22Rv1 (cell line): ENCODE measurements at regions not wholly inside any gene's neighbourhood (a gene's known extent, or its start where the extent isn't known, plus 50 kb on each side); places are given as distances from the start of the nearest gene placed in this dataset.

Experiments used
- H3K27ac ChIP-seq: fragments of 450-650 bp; 2 replicates; pipeline ENCODE4 v1.5.1; 2017
- ZFX ChIP-seq: fragments of 450-650 bp; IDR thresholded peaks from 2 replicates; pipeline ENCODE4 v1.6.1; 2017; ENCODE audit warnings: antibody characterized with exemption, borderline replicate concordance
- TF ChIP-seq, protein P1 (sequence below): fragments of 450-650 bp; IDR thresholded peaks from 2 replicates; pipeline ENCODE4 v1.5.1; 2017; ENCODE audit warnings: mild to moderate bottlenecking

DNA sequence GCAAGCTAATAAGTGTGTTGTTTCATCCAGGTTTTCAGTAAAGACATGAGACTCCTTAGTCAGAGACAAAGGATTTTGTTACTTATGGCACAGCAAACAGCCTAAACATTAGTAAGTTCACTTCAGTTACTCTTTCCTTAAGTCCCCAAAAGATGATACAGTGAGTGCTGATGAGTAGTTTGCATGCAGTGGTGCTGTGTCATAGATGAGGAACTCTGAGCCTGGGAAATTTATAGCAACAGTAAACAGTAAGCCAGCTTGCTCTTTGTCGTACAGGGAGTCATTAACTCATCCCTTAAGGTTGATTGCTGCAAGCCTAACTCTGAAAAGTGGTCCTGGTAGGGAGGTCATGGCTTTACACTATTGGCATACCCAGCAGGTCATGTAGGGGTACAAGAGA lies 208.6 kb upstream of the OR4E1 start:
- no peak for TF ChIP-seq ZFX
- TF ChIP-seq, protein P1, sequence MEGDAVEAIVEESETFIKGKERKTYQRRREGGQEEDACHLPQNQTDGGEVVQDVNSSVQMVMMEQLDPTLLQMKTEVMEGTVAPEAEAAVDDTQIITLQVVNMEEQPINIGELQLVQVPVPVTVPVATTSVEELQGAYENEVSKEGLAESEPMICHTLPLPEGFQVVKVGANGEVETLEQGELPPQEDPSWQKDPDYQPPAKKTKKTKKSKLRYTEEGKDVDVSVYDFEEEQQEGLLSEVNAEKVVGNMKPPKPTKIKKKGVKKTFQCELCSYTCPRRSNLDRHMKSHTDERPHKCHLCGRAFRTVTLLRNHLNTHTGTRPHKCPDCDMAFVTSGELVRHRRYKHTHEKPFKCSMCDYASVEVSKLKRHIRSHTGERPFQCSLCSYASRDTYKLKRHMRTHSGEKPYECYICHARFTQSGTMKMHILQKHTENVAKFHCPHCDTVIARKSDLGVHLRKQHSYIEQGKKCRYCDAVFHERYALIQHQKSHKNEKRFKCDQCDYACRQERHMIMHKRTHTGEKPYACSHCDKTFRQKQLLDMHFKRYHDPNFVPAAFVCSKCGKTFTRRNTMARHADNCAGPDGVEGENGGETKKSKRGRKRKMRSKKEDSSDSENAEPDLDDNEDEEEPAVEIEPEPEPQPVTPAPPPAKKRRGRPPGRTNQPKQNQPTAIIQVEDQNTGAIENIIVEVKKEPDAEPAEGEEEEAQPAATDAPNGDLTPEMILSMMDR = no peak
- no peak overlapping the region for H3K27ac ChIP-seq

DNA sequence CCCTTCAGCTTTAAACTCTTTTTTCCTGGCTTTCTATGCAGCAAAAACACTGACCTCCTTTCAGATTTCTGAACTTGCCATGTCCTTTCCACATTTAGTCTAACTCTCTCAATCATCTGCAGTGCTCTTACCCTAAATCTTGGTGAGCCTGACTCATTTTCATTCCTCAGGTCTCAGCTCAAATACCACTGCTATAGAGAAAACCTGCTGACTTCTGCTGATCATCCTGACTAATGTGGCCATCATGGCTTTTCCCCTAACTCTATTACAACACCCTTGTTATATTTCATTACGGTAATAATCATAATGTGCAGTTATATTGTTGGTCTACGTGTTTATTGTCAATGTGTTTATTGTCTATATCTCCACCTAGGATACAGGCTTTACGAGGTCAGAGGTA lies 207.3 kb upstream of the OR4E1 start:
- no peak for TF ChIP-seq ZFX
- TF ChIP-seq, protein P1 = no peak
- H3K27ac ChIP-seq = no peak overlapping the region

DNA sequence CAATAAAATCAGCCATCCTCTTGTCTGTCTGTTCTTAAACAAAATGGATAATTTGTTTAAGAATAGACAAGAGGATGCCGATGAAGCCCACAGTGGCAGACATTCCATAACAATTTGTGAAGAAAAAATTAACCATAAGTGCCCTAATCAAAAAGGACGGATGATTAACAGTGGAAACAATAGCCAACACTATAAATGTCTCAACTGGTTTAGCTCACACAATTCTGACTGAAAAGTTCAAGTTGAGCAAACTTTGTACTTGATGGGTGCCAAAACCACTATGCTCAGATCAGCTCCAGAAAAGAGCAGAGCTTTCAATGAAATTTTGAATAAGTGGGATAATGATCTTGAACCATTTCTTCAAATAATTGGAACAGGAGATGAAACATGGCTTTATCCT lies 202.2 kb upstream of the OR4E1 start:
- TF ChIP-seq, protein P1 = no peak
- TF ChIP-seq ZFX = no peak

DNA sequence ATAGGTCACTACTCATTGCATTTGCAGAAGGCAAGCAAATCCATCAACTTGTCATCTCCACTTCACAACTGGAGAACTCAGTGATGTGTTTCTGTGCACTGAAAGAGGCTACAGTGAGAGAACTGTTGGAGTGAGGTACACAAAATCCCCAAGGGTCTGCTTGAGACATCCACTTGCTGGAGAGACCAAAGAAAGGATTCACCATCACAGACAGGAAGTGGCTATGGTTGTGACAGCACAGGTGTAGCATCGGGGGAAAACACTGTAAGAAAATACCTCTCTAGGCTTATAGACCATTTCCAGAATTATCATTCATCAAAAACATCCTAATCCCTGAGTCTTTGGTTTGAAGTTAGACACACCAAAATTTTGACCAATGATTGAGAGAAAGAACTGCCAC lies 201.3 kb upstream of the OR4E1 start:
- no peak overlapping the region for H3K27ac ChIP-seq
- TF ChIP-seq ZFX = no peak
- TF ChIP-seq, protein P1 = no peak

More for the DNA sequence above, 202.2 kb upstream of the OR4E1 start:
- no peak overlapping the region for H3K27ac ChIP-seq

DNA sequence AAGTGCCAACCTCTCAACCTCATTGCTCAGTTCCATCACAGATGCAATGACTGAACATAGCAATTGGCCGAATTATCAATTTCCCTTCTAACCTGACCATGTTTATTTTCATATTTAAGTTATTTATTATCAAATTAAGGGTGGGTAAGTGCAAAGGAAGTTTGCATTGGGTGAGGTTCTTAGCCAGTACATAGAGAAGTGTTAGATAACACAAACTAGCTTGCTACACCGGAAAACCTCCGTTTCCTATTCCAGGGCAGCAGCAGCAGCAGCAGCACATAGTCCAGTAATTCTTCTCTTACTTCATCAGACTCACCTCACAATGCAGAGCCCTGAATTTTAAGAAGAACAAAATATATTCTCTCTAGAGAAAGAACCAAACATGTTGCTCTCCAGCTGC lies 200.5 kb upstream of the OR4E1 start:
- no peak overlapping the region for H3K27ac ChIP-seq
- TF ChIP-seq, protein P1 = no peak
- TF ChIP-seq ZFX = no peak

DNA sequence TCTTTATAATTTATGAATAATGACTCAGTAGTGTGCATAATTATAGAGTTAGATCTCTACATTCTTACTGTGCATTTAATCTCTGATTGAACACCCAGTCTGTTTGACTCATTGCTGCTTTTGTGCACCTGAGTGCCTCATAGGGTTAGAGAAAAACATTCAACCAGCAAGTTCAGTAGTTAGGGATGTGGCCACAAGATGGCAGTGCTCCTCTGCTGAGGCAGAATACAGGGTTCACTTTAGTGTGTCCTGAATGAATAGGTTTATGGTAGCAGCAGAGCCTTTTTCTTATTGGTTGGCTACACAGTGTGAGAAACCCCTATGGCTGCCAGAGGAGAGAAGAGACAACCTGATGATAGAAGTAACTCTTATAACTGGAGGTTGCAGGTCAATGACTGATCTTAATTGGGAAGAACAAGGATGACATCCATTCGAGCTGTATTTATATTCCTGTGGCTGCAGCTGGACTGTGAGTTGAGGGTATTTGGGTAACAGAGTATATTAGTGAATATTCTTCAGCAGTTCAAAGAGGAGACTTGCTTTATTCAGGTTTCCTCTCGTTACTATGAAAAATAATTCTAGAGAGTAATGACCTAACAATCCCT lies 194.9 kb upstream of the OR4E1 start:
- no peak overlapping the region for H3K27ac ChIP-seq
- no peak for TF ChIP-seq ZFX
- TF ChIP-seq, protein P1 = peak; percentile 91

DNA sequence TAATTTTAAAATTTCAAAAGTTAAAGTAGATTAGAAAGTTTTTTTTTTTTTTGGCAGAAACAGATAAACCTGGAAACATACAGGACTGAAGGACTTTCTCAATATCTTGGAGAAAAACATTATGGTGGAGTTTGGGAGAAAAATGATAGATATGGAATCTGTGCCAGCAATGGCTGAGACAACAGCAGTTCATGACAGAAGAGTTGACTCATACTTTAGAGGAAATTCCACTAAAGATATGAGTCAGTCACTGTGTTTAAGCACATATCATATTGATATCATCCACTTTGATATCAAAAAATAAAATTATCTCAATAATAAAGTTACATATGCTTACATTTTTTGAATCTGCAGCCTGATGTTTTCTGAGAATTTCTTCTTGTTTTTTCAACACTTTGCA lies 193.9 kb upstream of the OR4E1 start:
- no peak overlapping the region for H3K27ac ChIP-seq
- TF ChIP-seq, protein P1 = no peak
- no peak for TF ChIP-seq ZFX
